Activated T-cell treated with anti-CD3 and anti-CD28 coated beads, Interleukin-2, amount 50 U/mL, for 1 hour (primary cell): ENCODE measurements at regions not wholly inside any gene's neighbourhood (a gene's known extent, or its start where the extent isn't known, plus 50 kb on each side); places are given as distances from the start of the nearest gene placed in this dataset.
"Not testable (repeated sequence)": the region's sequence is repeated elsewhere in the genome, so short reads cannot be mapped to it uniquely, and the experiment has no call there.

Experiments used
- DNase-seq: peaks from one replicate; pipeline ENCODE4 v3.0.0-alpha.2; 2020

DNA sequence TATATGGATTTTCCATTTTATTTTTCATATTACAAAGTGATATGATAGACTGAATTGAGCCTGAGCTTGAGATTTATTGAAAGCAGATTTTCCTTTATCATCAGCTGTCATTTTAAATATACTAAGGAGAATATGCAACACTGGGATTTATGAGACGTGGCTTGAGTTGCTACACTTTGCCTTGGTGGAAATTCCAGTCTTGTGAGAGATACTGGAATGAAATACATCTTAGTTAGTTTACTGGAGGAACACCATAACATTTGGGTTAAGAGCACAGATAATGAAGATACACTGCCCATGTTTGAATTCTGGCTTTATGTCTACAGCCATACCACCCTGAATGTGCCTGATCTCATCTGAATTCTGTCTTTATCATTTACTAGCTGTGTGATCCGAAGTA lies 86.5 kb upstream of the IFNGR1 start:
- no peak for DNase-seq

DNA sequence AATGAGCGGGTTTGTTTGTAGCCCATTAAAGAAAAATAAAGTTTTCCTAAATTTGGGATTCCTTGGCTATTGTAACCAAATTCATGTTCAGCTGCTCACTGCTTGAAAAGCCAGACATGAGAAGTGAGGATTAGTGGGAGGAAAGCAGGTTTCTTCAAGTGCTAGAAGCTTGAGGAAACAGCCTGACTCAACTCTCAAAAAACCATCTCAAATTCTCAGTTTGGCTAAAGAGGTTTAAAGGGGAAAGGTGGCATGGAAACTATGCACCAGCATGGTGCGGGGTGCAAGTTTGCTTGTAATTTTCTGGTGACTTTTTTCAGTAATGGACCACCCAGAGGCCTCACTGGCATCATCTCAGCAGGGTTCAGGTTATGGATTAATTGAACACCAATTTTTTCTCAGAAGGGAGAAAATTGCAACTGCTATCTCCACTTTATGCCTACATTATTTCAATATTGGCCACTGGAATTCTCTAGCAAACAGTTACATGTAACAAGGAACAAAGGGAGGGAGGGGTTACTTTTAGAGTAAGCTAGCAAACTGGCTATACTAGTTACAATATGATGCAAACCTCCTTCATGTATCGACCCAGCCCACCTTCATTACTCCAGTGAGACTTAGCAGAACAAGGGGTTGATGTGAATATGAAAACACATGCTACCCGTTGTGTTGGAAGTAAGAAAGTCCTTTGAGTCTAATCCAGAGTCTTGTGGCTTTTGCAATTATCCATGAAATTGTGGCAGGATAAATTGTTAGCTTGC lies 85.0 kb upstream of the IFNGR1 start:
- DNase-seq: no peak

DNA sequence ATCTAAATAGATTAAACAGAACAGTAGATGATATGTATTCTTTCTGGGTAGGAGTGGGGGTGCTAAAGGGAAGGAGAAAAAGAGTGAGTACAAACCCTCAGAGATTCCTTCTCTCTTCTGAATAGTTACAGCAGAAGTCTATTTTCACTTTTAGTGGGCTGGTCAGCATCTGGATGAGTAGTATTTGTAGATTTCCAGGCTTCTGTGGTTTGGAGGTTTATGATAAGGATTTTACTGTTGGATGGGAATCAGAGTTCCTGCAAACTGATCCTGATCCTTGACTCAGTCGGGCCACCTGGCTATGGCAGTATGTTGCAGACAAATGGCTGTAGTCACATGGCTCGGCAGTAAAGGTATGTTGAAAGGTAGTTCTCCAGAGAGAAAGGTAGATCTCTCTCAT lies 84.3 kb upstream of the IFNGR1 start:
- no peak for DNase-seq

DNA sequence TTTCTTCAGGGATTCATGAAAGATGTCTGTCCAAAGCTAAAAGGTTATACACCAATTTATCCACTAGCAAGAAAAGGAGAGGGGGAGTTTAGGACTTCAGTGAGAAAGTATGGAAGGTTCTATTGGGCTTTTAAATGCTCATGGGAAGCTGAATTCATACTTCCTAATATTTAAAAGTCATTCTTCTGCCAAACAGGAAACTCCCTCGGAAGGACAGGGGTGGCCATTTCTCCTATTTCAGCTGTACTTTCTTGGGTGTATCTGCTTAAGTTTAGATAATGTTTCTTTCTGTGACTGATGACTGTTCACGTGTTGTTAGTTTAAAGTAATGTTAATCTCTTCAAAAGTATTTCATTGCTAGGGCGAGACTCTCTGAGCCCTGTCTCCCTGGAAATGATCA lies 80.5 kb upstream of the IFNGR1 start:
- DNase-seq: no peak

DNA sequence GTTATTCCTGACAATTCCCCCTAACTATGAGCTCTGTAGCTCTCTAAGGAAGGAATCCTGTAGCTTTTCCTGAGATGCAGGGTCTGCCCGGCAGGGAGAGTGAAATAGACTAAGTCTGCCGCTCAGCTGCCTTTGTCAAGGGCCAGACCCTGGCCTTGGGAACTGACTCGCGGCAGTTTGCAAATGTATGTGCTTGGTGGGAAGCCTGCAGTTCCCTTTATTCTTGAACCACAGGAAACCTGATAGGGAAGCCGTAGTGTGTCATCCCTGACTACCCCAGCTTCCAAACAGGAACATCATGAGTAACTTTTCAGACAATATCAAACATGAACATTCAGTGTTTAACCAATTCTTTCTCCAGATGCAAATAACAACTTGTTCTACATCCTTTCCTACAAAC lies 78.7 kb upstream of the IFNGR1 start:
- no peak for DNase-seq

DNA sequence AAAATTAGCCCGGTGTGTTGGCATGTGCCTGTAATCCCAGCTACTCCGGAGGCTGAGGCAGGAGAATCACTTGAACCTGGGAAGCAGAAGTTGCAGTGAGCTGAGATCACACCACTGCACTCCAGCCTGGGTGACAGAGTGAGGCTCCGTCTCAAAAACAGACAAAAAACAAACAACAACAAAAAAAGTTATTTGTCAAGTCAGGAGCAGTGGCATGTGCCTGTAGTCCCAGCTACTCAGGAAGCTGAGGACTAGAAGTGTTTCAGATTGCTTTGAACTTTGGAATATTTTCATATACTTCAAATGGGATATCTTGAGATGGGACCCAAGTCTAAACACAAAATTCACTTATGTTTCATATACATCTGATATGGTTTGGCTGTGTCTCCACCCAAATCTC lies 73.1 kb upstream of the IFNGR1 start:
- DNase-seq: not testable (repeated sequence)

DNA sequence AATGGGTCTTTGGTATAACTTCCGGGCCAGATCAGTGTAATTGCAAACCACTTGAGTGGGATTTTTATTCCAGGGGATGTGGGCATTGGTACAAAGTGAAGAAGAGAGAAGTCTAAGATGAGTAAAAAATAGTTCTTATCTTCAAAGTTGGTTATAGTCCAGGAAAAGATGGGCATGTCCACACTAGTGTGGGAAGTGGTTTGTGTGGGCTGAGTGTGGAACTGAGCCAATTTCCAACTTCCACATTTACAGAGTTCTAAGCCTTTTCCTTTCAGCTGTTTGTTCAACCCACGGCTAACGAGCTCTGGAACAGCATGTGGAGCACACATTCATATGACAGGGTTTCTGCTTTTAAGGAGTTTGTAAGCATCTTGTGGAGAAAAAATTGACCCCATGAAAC lies 72.3 kb upstream of the IFNGR1 start:
- DNase-seq: no peak

DNA sequence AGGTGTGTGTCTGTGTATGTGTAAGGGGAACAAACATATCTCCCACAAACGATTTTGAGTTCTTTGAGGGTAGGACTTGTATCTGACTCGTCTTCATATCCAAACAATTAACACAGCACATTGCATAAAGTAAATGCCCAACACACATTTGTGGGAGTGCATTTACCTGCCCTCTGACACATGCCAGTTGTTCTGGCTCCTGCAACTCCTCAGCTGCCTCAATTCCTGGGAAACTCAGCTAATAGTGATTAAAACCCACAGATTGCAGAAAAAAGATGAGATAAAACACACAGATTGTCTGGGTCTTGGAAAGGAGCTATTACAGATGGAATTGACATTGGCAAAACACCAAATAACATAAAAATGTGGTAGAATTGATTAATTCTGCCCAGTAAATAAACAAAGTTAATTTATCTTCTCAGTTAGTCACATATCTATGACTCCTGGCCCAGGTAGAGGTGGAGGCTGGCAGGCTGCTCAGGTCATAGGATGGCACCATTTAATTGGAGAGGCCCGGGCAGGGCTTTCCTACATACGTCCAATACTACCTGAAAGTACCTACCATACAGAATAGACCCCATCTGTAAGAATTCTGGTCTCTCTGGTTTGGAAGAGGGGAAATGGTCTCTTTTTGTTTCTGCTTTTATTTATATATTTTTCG lies 71.5 kb upstream of the IFNGR1 start:
- no peak for DNase-seq

DNA sequence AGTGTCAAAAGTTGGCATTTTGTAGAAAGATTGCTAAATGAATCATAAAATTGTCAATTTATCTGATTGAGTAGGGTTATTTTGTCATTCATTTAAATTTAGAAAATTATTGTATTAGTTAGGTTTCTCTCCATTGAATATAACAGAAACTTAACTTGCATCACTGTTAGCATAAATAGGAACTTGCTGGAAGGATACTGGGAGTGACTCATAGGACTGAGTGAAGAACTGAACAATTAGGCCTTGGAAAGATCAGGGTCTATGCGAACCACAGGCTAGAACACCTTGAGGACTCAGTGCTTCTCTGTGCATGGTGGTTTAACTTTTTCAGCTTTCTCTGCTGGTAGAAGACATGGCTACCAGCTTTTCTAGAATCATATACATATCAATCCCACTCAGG lies 67.7 kb upstream of the IFNGR1 start:
- no peak for DNase-seq

DNA sequence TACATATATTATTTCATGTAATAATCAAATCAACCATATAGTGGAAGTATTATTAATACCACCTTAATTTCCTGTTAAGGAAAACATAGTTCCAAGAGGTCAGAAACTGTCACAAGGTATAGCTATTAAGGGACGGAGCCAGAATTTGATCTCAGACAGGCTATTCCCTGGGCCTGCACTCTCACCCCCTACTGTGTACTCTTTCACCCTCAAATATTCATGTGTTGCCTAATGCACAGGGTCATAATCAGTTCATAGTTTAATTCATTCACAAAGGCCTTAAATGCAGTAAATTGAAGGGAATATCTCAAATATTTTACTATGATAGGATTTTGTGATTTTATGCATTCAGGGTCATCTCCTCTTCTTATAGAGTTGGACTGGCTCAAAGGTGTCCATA lies 67.2 kb upstream of the IFNGR1 start:
- DNase-seq: no peak

DNA sequence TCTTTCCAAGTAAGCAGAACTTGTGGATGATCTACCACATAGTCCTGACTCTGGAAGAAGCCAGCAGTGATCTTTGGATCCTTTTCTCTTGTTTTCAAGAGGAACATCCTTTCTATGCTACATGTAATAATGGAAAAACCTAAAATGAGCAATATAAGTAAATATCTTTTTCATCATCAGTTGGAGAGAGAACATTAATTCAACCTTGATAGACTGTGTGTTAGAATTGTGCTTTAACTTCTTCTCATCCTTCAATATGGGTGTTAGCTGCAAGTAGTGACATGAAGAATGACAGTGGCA lies 65.6 kb upstream of the IFNGR1 start:
- no peak for DNase-seq

DNA sequence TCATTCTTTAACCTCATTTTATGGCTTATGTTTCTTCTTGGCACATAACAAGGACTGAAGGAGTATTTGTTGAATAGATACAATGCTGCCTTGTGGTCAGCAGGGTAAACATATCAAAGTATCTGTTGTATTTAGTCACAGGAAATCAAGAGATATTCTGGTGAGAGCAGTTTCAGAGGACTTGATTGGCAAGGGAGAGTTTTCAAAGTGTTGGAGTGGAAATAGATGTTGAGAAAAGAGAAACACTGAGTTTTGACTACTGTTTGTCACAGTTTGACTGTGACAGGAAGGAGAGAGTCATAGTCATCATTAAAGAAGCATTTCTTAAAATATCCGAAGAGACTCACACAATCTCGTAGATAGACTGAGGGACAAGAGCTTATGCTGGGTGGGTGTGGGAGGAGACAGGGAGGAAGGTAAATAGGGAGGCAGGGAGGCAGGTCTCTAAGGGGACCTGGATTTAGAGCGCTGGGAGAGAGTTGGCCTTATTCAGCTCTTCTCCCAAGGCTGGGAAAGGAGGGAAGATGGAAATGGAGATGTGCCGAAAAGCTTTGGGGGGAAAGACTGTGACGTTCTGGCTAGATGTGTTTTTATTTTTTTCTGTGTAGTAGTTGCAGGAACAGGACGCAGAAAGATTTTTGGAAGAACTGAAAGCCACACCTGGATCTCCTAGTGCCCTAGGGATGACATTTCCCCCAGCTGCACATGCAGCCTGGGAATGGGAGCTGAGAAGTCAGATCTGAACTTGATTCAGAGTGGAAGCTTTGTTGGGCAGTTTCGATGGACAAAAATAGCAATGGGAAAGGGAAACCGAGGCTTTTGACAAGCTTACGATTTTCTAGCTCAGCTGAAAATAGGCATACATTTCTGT lies 65.0 kb upstream of the IFNGR1 start:
- no peak for DNase-seq

DNA sequence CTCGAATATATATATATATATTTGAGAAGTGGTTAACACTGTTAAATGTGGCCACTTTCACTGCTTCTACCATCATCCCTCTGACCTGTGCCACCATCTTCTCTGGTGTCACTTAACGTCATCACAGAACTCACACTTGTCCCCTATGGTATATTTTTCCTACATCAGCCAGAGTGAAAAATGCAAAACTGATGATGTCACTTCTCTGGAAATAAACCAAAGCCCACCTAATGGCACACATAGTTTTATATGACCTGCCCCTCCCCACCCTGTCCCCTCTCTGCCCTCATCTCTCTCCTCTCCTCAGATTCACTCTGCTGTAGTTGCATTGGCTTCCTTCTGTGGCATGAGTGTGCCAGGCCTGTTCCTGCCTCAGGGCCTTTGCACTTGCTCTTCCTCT lies 63.9 kb upstream of the IFNGR1 start:
- no peak for DNase-seq

DNA sequence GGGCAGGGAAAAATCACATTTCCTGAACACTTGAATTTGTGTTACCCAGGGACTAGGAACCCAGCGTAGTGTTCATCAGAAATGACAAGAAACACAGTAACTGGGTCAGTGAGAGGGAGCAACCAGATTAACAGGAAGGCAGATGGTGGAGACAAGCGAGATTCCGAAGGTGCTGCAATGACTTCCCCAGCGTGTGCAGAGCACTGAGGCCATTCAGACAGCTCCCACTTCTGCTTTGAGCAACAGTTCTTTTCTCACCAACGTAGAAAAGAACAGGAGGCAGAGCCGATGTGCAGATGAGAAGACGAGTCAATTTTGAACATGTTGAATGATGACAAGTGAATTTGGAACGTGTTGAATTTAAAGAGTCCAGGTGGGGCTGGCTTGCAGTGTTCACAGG lies 63.1 kb upstream of the IFNGR1 start:
- DNase-seq: no peak

DNA sequence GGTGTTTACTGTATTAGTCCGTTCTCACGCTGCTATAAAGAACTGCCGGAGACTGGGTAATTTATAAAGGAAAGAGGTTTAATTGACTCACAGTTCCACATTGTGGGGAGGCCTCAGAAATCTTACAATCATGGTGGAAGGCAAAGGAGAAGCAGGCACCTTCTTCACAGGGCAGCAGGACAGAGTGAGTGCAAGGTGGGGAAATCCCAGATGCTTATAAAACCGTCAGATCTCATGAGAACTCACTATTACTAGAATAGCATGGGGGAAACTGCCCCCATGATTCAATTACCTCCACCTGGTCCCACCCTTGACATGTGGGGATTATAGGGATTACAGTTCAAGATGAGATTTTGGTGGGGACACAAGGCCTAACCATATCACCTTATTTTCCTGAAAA lies 60.1 kb upstream of the IFNGR1 start:
- DNase-seq: not testable (repeated sequence)

DNA sequence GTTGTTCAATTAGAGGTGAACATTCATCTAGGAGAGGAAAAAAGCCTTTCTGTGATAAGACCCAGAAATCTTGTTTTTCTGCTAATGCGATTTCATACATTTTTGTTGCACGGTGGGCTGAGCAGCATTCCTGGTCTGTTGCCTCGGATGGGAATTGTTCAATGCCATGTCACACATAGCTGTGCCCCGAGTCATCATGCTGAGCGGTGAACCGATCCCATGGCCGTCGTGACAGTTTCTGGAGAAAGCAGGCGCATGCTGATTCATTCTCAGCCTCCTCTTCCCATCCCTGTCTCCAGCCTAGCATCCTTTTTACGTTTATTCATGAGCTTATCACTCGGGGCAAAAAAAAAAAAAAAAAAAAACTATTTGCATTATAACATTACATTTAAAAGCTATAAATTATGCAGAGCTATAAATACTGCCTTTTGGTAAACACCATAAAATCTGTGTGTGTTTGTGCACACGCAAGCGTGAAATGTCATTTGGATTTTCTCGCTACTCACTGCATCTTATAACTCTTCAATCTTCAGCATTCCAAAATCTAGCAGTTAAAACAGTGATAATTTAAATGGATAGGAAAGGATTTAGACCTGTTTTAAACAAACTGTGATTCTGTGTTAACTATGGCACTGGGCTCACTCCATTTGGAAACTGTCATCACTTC lies 58.9 kb upstream of the IFNGR1 start:
- no peak for DNase-seq

DNA sequence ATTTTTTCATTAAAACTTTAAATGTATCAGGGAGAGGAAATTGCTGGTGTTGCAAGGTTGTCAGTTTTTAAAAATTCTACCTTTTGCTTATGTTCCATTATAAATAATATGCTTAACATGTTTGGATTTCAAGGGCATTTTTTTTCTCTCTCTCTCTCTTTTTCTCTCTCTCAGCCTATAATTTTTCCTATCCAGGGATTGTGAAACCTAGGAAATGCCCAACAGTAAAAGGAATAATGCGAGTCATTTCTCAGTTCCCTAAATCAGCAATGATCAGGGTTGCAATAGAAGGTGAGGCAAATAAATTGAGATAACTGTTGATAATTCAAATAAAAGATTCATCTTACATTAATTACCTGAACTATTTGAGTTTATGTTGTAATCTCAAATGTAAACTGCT lies 53.2 kb upstream of the IFNGR1 start:
- no peak for DNase-seq

DNA sequence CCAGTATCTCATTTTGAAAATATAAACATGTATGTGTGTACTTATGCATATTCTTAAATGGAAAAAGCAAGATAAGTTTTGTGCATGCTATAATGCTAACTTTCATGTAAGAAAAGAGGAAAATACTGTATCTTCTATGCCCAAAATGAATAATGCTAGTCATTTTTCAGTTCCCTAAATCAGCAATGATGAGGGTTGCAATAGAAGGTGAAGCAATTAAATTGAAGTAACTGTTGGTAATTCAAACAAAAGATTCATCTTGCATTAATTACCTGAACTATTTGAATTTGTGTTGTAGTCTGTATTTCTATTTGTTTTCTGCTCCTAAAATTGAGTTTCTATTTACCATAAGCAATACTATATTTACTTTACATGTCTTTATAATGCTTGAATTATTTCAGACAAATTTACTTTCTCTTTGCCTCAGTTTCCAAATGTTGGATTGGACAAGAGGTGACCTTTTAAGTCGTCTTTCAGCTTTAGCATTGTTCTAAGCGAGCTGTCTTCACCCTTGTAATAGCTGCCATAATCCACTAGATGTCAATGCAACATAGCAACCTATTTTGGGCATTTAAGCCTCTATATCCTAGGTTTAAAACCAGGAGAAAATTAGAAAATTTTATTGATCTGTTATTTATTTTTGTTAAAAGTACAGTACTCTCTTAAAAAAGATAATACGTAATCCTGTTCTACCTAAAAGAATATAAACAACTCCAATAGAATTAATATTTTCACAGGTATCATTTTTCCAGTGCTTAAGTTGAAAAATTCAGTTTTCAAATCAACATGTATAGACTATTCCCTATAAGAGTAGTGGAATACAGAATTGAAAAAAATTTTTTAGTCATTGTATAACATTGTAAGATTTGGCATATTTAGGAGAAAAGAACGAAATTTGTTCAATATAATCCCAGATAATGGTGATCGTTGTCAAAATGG lies 52.3 kb upstream of the IFNGR1 start:
- no peak for DNase-seq

DNA sequence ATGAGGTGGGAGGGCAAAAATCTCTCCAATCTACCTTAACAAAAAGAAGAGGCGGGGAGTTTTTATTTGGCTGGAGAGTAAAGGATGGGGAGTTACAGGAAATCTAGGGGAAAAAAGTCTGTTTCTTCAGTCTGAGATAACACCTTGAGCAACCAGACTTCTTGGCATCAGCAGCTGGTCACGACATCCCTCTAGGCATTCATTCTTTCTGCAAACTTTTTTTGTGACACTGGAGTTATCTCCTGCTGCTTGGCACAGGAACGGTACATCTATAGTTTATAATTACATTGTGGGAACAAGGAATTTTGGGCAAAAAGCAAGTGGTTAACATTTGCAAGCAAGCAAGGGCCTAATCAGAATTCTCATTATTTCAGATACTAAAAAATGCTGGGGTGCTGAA lies 50.6 kb upstream of the IFNGR1 start:
- no peak for DNase-seq

DNA sequence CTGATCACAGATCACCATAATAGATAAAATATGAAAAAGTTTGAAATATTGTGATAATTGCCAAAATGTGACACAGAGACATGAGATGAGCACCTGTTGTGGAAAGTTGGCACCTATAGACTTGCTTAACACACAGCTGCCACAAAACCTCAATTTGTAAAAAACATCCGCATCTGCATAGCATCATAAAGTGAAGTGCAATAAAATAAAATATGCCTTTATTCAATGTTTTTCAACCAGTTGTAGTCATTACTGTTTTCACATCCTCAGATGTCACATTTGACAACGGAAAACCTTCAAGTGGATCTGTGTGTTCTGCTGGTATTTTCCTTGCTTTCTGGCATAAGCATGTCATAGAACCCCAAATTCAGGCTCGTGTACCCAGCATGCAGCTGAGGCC lies 50.2 kb upstream of the IFNGR1 start:
- no peak for DNase-seq
